ENCODE measurements at regions not wholly inside any gene's neighbourhood (a gene's known extent, or its start where the extent isn't known, plus 50 kb on each side); places are given as distances from the start of the nearest gene placed in this dataset.

GRCh38 chr1:184911103-184911745 is 63.1 kb downstream of the NIBAN1 start:
- H3K27ac Mint-ChIP-seq (ENCODE audit: unreplicated experiment): no peak overlapping the region
- H3K9me3 Mint-ChIP-seq (ENCODE audit: unreplicated experiment): no peaks in the 10 kb centered on the region
- DNase-seq (ENCODE audit: extremely low spot score, unreplicated experiment): no peak

GRCh38 chr1:184910691-184911091 is 63.6 kb downstream of the NIBAN1 start:
- Mint-ChIP-seq H3K27ac (ENCODE audit: unreplicated experiment) (no peak overlapping the region), H3K9me3 (ENCODE audit: unreplicated experiment) (no peaks in the 10 kb centered on the region), H3K36me3 (ENCODE audit: unreplicated experiment) (no peaks in the 10 kb centered on the region), H3K27me3 (ENCODE audit: unreplicated experiment) (no peaks in the 10 kb centered on the region), H3K4me1 (ENCODE audit: unreplicated experiment) (peaks cover 9% of the 10 kb centered on the region), H3K4me3 (ENCODE audit: unreplicated experiment) (no peak overlapping the region)
- no peak for TF ChIP-seq CTCF (IDR thresholded peaks at IDR 0.05)
- no peak for DNase-seq (ENCODE audit: extremely low spot score, unreplicated experiment)

More at GRCh38 chr1:184911103-184911745, 63.1 kb downstream of the NIBAN1 start:
- Mint-ChIP-seq H3K4me3 (ENCODE audit: unreplicated experiment) (no peak overlapping the region), H3K4me1 (ENCODE audit: unreplicated experiment) (peaks cover 9% of the 10 kb centered on the region), H3K27me3 (ENCODE audit: unreplicated experiment) (no peaks in the 10 kb centered on the region), H3K36me3 (ENCODE audit: unreplicated experiment) (no peaks in the 10 kb centered on the region)
- TF ChIP-seq CTCF (IDR thresholded peaks at IDR 0.05): no peak

GRCh38 chr1:184910005-184910404 is 64.3 kb downstream of the NIBAN1 start:
- H3K27ac Mint-ChIP-seq (ENCODE audit: unreplicated experiment): no peak overlapping the region
- H3K9me3 Mint-ChIP-seq (ENCODE audit: unreplicated experiment): no peaks in the 10 kb centered on the region
- H3K27me3 Mint-ChIP-seq (ENCODE audit: unreplicated experiment): no peaks in the 10 kb centered on the region
- H3K4me1 Mint-ChIP-seq (ENCODE audit: unreplicated experiment): peaks cover 9% of the 10 kb centered on the region
- no peak for TF ChIP-seq CTCF (IDR thresholded peaks at IDR 0.05)
- no peaks in the 10 kb centered on the region for H3K36me3 Mint-ChIP-seq (ENCODE audit: unreplicated experiment)
- DNase-seq (ENCODE audit: extremely low spot score, unreplicated experiment): no peak
- H3K4me3 Mint-ChIP-seq (ENCODE audit: unreplicated experiment): no peak overlapping the region

DNA sequence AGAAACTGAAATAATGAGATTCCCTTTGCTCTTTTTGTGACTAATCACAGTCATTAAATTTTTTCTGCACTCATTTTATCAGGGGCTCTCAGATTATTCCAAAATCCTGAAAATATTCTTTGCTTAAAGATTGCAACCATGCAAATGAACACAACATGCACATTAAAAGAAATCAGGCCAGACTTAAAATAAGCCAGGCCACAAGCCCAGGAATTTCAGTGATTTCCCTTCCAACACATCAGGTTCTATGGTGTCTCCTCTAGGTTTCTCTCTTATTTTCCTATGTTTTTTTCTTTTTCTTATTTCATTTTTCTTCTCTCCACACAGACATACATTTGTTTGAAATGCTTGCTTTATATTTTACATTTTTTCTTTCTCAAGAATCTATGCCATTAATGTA is 65.3 kb downstream of the NIBAN1 start:
- Mint-ChIP-seq H3K27ac (ENCODE audit: unreplicated experiment) (no peak overlapping the region), H3K36me3 (ENCODE audit: unreplicated experiment) (no peaks in the 10 kb centered on the region), H3K9me3 (ENCODE audit: unreplicated experiment) (no peaks in the 10 kb centered on the region), H3K4me3 (ENCODE audit: unreplicated experiment) (no peak overlapping the region), H3K27me3 (ENCODE audit: unreplicated experiment) (no peaks in the 10 kb centered on the region), H3K4me1 (ENCODE audit: unreplicated experiment) (peaks cover 5% of the 10 kb centered on the region)
- no peak for DNase-seq (ENCODE audit: extremely low spot score, unreplicated experiment)
- no peak for TF ChIP-seq CTCF (IDR thresholded peaks at IDR 0.05)

- Mint-ChIP-seq H3K9me3 (ENCODE audit: unreplicated experiment) (no peaks in the 10 kb centered on the region), H3K27me3 (ENCODE audit: unreplicated experiment) (peaks cover 1% of the 10 kb centered on the region), H3K4me3 (ENCODE audit: unreplicated experiment) (no peak overlapping the region), H3K4me1 (ENCODE audit: unreplicated experiment) (peaks cover 2% of the 10 kb centered on the region), H3K36me3 (ENCODE audit: unreplicated experiment) (no peaks in the 10 kb centered on the region), H3K27ac (ENCODE audit: unreplicated experiment) (no peak overlapping the region)
- TF ChIP-seq CTCF (IDR thresholded peaks at IDR 0.05): no peak
- no peak for DNase-seq (ENCODE audit: extremely low spot score, unreplicated experiment)
Measured at GRCh38 chr1:184908506-184908905, 65.8 kb downstream of the NIBAN1 start.
